SIG-M5 (cell line): ENCODE measurements at regions not wholly inside any gene's neighbourhood (a gene's known extent, or its start where the extent isn't known, plus 50 kb on each side); places are given as distances from the start of the nearest gene placed in this dataset.

Source experiments
- DNase-seq: peaks from one replicate; lab custom pipeline; 2025; lab: John Stamatoyannopoulos, UW

- no peak for DNase-seq
Observed at GRCh38 chr2:215771241-215771640, 242.1 kb downstream of the MREG start.

GRCh38 chr2:215770668-215771067, 242.7 kb downstream of the MREG start:
- no peak for DNase-seq

GRCh38 chr2:215769246-215769645, 244.1 kb downstream of the MREG start:
- DNase-seq, result no peak

- DNase-seq, result no peak
Observed at GRCh38 chr2:215767625-215768024, 245.7 kb downstream of the MREG start.

- no peak for DNase-seq
Observed at GRCh38 chr2:215765729-215766360, 247.5 kb downstream of the MREG start.

- no peak for DNase-seq
Observed at GRCh38 chr2:215764441-215765048, 248.8 kb downstream of the MREG start.

GRCh38 chr2:215760557-215760956, 252.8 kb downstream of the MREG start:
- no peak for DNase-seq

- no peak for DNase-seq
Observed at GRCh38 chr2:215760091-215760490, 253.3 kb downstream of the MREG start.

GRCh38 chr2:215758691-215759090, 254.7 kb downstream of the MREG start:
- no peak for DNase-seq

- no peak for DNase-seq
Observed at GRCh38 chr2:215756346-215756730, 257.0 kb downstream of the MREG start.

GRCh38 chr2:215755641-215756345, 257.6 kb downstream of the MREG start:
- no peak for DNase-seq

GRCh38 chr2:215754546-215754945, 258.8 kb downstream of the MREG start:
- DNase-seq, result no peak

GRCh38 chr2:215753808-215754207, 259.5 kb downstream of the MREG start:
- no peak for DNase-seq

- DNase-seq, result no peak
Observed at GRCh38 chr2:215752991-215753390, 260.4 kb downstream of the MREG start.

- DNase-seq, result no peak
Observed at GRCh38 chr2:215752436-215752835, 260.9 kb downstream of the MREG start.

GRCh38 chr2:215751911-215752272, 261.5 kb downstream of the MREG start:
- no peak for DNase-seq

GRCh38 chr2:215751200-215751910, 262.0 kb downstream of the MREG start:
- DNase-seq, result no peak

GRCh38 chr2:215750763-215751162, 262.6 kb downstream of the MREG start:
- DNase-seq, result no peak

- DNase-seq, result no peak
Observed at GRCh38 chr2:215749092-215749957, 264.0 kb downstream of the MREG start.

- no peak for DNase-seq
Observed at GRCh38 chr2:215748446-215748845, 264.9 kb downstream of the MREG start.

- DNase-seq, result no peak
Observed at GRCh38 chr2:215746887-215747615, 266.3 kb downstream of the MREG start.
